ENCODE measurements at regions not wholly inside any gene's neighbourhood (a gene's known extent, or its start where the extent isn't known, plus 50 kb on each side); places are given as distances from the start of the nearest gene placed in this dataset.

DNA sequence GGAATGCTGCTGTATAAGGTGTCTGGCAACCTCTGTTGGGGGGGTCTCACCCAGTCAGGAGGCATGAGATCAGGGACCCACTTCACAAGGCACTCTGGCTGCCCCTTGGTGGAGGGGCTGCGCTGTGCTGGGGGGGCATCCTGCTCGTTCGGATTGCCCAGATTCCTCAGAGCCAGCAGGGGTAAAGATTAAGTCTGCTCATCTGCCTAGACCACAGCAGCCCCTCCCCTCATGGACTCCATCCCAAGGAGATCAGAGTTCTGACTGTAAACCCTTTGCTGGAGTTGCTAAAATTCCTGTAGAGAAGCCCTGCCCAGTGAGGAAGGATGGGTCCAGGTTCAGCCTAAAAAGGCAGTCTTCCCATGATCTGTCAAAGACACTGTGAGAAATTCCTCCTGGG, 262.0 kb upstream of the C9orf72 start:
- TF ChIP-seq, protein P1, sequence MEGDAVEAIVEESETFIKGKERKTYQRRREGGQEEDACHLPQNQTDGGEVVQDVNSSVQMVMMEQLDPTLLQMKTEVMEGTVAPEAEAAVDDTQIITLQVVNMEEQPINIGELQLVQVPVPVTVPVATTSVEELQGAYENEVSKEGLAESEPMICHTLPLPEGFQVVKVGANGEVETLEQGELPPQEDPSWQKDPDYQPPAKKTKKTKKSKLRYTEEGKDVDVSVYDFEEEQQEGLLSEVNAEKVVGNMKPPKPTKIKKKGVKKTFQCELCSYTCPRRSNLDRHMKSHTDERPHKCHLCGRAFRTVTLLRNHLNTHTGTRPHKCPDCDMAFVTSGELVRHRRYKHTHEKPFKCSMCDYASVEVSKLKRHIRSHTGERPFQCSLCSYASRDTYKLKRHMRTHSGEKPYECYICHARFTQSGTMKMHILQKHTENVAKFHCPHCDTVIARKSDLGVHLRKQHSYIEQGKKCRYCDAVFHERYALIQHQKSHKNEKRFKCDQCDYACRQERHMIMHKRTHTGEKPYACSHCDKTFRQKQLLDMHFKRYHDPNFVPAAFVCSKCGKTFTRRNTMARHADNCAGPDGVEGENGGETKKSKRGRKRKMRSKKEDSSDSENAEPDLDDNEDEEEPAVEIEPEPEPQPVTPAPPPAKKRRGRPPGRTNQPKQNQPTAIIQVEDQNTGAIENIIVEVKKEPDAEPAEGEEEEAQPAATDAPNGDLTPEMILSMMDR (conservative IDR thresholded peaks at IDR 0.05) = no peak
- TF ChIP-seq EZH2 (IDR thresholded peaks at IDR 0.05; ENCODE audit: low read depth) = no peak
- POLR2A ChIA-PET (ENCODE audit: unreplicated experiment) = no interaction called here
- Histone ChIP-seq H3K4me2 (no peak overlapping the region), H4K20me1 (ENCODE audit: insufficient read depth) (no peaks in the 10 kb centered on the region), H3F3A (ENCODE audit: insufficient read depth, low read depth) (no peaks in the 10 kb centered on the region), H3K4me3 (no peak overlapping the region), H2AFZ (no peak overlapping the region), H3K9me3 (ENCODE audit: insufficient read depth, low read depth) (no peaks in the 10 kb centered on the region), H3K27ac (no peak overlapping the region), H3K36me3 (ENCODE audit: low read depth) (no peaks in the 10 kb centered on the region), H3K79me2 (ENCODE audit: low read depth) (no peaks in the 10 kb centered on the region), H3K9me2 (ENCODE audit: insufficient read depth) (no peaks in the 10 kb centered on the region), H3K27me3 (ENCODE audit: insufficient read depth, low read depth) (no peaks in the 10 kb centered on the region), H3K4me1 (replicated peaks; ENCODE audit: insufficient read depth) (no peaks in the 10 kb centered on the region)
- CTCF ChIA-PET = no interaction called here
- no TSS peak for BruUV-seq (replicated peaks)
- DNase-seq = no peak
- intact Hi-C loops (cut with micrococcal nuclease; ENCODE audit: unreplicated experiment) = no loop called here

DNA sequence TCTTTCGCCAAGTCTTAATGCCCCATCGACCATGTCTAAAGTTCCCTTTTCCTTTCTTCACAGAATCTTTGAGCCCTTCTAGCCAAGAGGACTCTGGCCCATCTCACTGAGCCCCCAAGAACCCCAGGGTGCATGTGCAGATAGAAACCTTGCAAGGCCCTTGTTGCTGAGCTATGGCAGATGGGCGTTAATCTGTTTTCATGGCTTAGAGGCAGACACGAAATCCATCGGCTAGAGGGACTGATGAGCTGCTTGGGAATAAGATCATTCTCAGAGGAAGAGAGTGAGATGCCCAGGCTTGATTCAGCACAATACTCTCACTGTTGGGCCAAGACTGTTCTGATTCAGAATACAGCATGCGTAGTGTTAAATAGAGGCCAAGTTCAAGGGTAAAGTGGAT, 262.5 kb upstream of the C9orf72 start:
- TF ChIP-seq, protein P1 (conservative IDR thresholded peaks at IDR 0.05) = no peak
- no peak for TF ChIP-seq EZH2 (IDR thresholded peaks at IDR 0.05; ENCODE audit: low read depth)
- Histone ChIP-seq H3K79me2 (ENCODE audit: low read depth) (no peaks in the 10 kb centered on the region), H3K4me3 (no peak overlapping the region), H3K4me2 (no peak overlapping the region), H3K9me2 (ENCODE audit: insufficient read depth) (no peaks in the 10 kb centered on the region), H3K36me3 (ENCODE audit: low read depth) (no peaks in the 10 kb centered on the region), H3K27ac (no peak overlapping the region), H3K4me1 (replicated peaks; ENCODE audit: insufficient read depth) (no peaks in the 10 kb centered on the region), H2AFZ (no peak overlapping the region), H3K9me3 (ENCODE audit: insufficient read depth, low read depth) (no peaks in the 10 kb centered on the region), H3F3A (ENCODE audit: insufficient read depth, low read depth) (no peaks in the 10 kb centered on the region), H3K27me3 (ENCODE audit: insufficient read depth, low read depth) (no peaks in the 10 kb centered on the region), H4K20me1 (ENCODE audit: insufficient read depth) (no peaks in the 10 kb centered on the region)
- POLR2A ChIA-PET (ENCODE audit: unreplicated experiment) = no interaction called here
- no peak for DNase-seq
- CTCF ChIA-PET = no interaction called here
- intact Hi-C loops (cut with micrococcal nuclease; ENCODE audit: unreplicated experiment) = no loop called here
- BruUV-seq (replicated peaks) = no TSS peak

DNA sequence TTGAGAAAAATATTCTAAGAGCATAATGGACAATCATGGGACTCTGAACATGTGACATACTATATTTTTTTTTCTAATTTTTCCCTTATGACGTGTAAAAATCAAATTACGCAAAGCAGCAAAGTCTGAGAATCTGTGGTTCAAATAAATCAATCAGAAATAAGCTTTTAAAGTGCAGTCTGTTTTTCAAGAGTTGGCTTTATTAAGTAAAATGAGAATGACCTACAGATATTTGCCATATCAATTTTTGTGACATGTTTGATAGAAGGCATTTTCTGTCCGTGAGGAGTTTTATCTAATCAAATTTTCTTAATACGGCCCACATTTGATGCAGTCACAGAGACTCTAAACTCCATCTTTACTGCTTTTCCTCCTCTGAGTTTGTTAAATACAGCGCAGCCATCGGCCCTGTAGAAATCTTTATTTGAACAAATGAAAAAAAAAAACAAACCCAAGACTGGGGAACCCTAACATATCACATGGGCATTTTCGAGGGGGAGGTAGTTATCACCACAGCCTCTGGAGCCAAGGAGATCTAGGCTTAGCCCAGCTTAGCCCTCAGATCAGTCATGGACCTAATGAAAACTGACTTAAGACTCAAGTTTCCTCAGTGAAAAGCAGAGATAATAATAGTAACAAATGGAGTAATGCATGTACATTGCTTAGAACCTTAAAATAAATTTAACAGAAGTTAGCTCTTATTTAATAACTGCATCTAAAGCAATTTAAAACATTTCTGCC, 263.6 kb upstream of the C9orf72 start:
- no peak overlapping the region for H3K4me2 ChIP-seq
- H3K79me2 ChIP-seq (ENCODE audit: low read depth) = no peaks in the 10 kb centered on the region
- H3K27me3 ChIP-seq (ENCODE audit: insufficient read depth, low read depth) = no peaks in the 10 kb centered on the region
- DNase-seq = no peak
- no peaks in the 10 kb centered on the region for H4K20me1 ChIP-seq (ENCODE audit: insufficient read depth)
- ChIA-PET POLR2A (ENCODE audit: unreplicated experiment) (no interaction called here), CTCF (no interaction called here)
- H3K27ac ChIP-seq = no peak overlapping the region
- no peak for TF ChIP-seq EZH2 (IDR thresholded peaks at IDR 0.05; ENCODE audit: low read depth)
- TF ChIP-seq, protein P1 (conservative IDR thresholded peaks at IDR 0.05) = no peak
- H2AFZ ChIP-seq = no peak overlapping the region
- no TSS peak for BruUV-seq (replicated peaks)
- no peaks in the 10 kb centered on the region for H3K9me3 ChIP-seq (ENCODE audit: insufficient read depth, low read depth)
- no peak overlapping the region for H3K4me3 ChIP-seq
- intact Hi-C loops (cut with micrococcal nuclease; ENCODE audit: unreplicated experiment) = no loop called here
- H3K36me3 ChIP-seq (ENCODE audit: low read depth) = no peaks in the 10 kb centered on the region
- H3F3A ChIP-seq (ENCODE audit: insufficient read depth, low read depth) = no peaks in the 10 kb centered on the region
- H3K4me1 ChIP-seq (replicated peaks; ENCODE audit: insufficient read depth) = no peaks in the 10 kb centered on the region
- no peaks in the 10 kb centered on the region for H3K9me2 ChIP-seq (ENCODE audit: insufficient read depth)

Data from PC-9 (cell line).